ENCODE measurements at regions not wholly inside any gene's neighbourhood (a gene's known extent, or its start where the extent isn't known, plus 50 kb on each side); places are given as distances from the start of the nearest gene placed in this dataset.

DNA sequence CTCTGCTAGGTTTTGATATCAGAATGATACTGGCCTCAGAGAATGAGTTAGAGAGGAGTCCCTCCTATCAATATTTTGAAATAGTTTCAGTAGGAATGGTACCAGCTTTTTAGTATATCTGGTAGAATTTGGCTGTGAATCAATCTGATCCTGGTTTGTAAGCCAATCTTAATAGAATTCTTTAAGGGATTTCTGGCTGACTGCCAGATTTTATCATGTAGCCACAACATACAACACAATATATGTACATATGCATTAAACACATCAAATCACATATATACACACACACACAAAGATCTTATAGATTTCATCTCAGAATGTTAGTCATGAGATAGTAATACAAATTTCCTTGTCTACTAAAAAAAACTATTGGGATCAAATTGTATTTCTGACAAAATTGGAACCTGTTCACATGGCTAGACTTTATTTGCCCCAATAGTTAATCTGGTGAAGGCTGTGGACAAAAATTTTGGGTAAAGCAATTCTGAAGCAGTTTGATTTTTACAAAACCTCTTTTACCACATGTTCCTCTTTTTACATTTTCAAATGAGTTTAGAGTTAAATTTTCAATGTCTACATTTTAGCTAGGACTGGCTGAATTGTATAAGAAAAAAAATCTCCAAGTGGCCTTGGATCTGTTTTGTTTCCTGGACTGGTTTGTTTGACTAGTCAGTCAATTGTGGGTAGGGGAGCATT is 151.7 kb downstream of the FASLG start:
- no peak for DNase-seq

DNA sequence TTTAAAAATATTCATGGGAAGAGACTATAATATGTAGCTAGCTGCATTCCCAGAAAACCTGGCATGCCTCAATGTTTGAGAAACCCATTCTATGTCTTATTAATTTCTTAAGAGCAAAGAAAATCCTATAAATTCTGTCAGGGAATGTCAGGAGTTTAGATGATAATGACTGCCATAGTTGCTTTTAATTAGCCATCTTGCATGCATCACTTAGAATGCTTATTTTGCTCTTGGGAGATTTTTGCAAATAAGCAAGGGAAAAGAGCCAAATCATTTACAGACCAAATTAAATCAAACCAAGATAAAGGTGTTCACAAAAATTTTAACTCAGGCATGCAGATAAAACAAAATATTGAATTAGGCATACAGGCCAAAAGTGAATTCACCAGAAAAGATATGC is 152.8 kb downstream of the FASLG start:
- DNase-seq, result no peak

DNA sequence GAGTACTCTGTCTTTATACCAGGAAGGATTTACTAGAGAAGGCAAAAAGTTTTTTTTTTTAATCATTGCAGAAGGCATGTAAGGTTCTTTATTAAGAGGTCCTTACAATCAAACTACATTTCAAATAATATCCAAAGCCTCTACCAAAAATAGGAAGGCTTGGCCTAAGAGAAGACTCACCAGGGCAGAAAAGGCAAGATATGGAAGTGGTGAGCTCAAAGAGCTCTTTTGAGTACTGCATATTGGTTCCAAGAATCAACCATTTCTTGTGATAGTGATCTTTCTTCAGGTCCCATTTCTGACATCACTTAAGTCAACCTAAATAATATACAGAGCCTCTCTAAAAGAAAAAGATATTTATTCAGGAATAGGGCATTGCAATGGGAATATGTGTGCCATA is 153.2 kb downstream of the FASLG start:
- no peak for DNase-seq

- no peak for DNase-seq
These were observed 154.4 kb downstream of the FASLG start for GRCh38 chr1:172813330-172813729.

DNA sequence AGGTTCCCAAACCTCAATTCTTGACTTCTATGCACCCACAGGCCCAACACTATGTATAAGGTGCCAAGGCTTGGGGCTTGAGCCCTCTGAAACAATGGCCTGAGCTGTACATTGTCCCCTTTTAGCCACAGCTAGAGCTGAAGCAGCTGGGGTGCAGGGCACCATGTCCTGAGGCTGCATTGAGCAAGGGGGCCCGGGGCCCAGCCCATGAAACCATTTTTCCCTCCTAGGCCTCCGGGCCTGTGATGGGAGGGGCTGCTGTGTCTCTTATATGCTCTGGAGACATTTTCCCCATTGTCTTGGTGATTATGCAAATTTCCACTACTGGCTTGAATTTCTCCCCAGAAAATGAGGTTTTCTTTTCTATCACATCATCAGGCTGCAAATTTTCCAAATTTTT is 155.5 kb downstream of the FASLG start:
- DNase-seq, result no peak

GRCh38 chr1:172815740-172816139 is 156.8 kb downstream of the FASLG start:
- no peak for DNase-seq

DNA sequence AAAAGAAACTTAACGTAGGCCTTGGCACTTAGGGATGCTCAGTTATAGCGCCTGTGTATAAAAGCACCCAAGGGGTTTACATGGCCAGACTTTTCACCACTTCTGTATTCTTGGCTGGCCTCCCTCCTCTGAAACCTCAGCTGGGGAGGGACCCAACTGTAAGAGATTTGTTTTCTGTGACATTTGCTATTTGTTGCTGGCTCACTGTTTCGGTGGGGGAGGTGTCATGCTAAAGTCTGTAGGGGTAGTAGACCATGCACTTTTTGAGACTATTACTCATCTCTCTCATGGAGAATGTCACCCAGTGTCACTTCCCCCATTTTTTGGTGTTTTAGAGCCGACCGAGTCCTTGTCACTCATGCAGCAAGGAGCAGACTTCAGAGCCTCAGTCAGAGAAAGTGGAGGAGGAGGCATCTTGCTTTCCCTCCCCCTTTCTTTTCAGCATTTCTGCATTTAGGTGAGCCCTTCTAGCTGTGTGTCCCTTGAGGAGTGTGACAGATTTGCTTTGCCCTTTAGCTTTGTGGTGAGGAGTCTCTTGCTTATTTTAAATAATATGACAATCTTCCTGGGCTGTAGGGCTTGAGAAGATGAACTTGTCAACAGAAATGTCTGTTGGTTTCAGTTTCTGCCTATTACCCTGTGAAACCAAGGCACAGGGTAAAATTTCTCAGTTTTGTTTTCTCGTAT is 160.1 kb downstream of the FASLG start:
- DNase-seq, result peak; percentile 82

DNA sequence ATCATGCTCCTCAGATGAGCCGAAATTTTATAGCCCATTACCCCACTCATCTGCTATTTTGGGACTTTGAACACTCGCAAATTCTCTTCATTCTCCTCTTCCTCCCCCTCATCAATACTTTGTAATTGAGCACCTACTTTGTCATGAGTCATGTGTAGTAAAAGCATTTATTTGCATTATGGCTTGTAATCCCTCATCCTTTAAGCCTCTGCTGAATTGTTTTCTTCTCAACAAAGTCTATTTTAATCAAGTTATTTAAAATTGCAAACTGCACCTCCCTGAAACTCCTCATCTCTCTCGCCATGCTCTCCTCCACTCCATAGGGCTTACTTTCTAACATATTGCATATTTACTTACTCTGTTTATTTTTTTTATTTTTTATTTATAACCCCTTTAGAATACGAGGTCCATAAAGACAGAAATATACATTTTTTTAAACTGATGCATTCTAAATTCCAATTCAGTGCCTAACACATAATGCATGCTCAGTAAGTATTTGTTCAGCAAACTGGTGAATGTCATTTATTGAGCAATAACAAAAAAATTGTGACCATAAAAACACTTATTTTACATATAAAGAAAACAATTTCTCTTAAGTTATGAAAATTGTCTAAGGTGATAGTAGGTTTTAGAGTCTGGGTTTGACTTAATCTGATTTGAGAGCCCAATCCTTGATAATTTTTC is 161.7 kb downstream of the FASLG start:
- DNase-seq, result no peak

DNA sequence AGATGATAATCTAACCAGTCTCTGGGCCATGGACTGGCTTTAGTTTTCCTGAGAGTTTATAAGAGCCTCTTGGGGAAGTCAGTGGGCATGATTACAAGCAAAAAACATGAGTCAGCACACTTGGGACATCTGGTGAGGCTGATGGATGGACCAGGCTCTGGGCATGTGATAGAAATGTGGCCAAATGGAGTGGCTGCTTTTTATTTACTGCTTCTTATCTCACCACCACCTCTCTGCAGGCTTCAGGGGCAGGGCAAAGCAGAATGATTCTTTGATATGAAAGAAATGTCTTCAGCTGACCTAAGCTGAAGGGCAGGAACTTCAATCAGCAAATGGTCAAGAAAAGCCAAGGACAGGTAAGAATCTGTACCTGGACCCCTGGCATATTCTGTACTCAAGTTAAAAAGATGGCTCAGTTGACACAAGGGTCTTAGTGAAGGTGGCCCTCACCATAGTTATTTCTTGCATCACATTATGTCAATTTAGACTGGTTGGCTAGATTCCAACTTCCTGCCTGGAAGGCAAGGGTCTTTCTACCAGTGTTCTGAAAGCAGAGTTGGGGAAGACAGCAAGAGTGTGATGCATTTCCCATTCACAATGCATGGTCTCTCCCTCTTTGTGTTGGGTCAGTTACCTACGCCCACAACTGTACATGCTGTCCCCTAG is 162.8 kb downstream of the FASLG start:
- DNase-seq, result no peak

- no peak for DNase-seq
These were observed 164.0 kb downstream of the FASLG start for GRCh38 chr1:172822886-172823285.

DNA sequence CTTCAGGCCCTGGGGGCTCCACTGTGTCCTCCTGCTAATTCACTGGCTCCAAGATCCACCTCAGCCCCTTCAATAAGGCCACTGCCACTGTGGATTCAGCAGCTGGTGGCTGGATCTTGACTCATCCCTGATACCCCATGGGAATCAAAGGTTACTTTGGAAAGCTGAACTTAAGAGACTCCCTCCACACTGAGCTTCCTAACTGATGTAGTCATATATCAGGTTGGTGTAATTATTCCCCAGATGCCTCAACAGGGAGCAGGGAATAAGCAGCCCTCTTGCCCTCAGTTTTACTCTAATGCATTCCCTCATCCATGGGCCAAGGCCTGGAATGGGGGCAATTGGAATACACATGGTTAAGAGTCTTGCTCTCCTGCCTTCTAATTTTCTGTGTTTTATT is 164.6 kb downstream of the FASLG start:
- no peak for DNase-seq

GRCh38 chr1:172824209-172824608 is 165.3 kb downstream of the FASLG start:
- DNase-seq, result no peak

- DNase-seq, result peak; percentile 21
These were observed 167.3 kb downstream of the FASLG start for GRCh38 chr1:172826096-172826741.

DNA sequence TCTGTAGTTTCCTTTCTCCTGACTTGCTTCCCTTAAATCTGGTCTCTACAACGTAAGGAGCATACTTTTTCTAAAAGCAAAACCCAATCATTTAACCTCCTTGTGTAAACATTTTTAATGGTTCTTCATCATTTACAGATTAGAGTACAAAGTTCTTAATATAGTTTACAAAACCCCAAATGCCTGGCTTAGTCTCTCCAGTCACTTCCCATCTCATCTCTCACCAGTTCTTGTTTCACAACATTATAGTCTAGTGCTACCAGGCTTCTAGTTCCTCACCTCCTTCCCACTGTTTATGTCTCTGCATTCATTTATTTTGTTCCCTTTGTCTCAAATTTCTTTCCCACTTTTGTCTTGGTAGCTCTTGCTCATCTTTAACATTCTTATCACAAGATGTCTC is 168.4 kb downstream of the FASLG start:
- DNase-seq, result no peak

DNA sequence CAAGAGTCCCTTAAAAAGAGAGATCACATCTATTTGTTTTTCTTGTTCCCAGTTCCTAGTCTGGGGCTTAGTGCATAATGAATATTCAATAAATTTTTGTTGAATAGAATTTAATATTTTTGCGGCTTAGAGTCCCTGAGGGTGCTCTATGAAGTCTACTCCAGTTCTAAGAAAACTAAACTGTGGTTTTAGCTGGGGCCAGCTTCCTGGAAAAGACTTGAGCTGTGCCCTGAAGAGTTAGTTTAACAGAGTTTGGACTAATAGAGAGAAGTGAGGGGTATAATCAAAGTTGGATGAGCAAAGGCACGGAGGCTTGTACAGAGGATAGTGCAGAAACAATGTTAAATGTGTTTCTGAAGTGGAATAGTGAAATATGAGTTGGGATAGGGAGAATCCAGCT is 168.9 kb downstream of the FASLG start:
- DNase-seq, result no peak

- DNase-seq, result peak; percentile 56
These were observed 173.3 kb downstream of the FASLG start for GRCh38 chr1:172832006-172832725.

DNA sequence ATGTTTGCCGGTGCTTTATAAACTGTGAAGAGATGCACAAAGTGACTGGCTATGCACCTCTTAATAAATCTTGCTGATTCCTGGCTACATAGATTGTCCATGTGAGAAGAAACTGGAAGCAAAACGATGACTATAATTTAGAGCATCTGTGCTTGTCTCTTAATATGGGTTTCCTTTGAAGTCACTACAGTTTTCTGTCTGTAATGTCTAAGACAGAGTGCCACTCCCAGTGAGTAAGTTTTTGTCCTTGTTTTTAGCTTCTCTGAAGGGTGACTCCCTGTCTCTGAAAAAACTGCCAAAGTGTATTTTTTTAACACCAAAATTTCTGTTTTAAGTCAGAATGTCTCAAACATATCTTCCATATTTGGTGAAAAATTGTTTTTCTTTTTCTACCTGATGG is 175.1 kb downstream of the FASLG start:
- DNase-seq, result no peak

DNA sequence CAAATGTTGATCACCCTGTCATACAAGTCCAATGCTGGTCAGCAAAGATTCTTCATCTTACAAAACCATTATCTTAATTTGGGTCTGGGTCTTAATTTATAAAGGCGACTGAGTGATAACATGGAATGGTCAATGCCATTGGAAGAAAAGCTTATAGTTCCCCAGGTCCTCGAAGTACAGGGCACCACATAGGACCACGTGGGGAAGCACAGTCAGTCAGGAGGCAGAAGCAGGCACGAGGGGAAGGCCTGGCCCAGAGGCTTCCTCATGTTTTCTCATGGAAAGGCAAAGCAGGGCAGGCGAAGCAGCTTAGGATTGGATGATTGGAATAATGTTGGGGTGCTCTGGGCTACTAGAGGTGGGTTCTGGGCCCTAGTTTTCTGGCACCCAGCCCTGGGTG is 175.7 kb downstream of the FASLG start:
- DNase-seq, result no peak

DNA sequence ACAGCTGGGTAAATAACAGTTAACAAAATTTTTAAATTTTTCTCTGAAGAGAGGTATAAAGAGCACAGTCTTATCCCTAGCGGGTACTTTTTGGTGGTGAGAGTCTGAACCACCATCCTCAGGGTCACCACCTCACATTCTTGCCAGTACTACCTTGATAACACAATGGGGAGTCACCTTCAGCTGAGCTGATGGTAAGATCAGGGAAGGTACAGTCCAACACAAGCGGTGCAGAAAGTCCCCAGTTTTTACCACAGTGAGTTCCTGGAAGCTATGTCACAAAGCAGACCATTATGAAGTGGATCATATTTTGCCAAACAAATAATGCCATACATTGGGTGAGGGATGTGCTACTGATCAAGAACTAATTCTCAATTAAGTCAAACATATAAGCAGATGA is 176.9 kb downstream of the FASLG start:
- DNase-seq, result no peak

DNA sequence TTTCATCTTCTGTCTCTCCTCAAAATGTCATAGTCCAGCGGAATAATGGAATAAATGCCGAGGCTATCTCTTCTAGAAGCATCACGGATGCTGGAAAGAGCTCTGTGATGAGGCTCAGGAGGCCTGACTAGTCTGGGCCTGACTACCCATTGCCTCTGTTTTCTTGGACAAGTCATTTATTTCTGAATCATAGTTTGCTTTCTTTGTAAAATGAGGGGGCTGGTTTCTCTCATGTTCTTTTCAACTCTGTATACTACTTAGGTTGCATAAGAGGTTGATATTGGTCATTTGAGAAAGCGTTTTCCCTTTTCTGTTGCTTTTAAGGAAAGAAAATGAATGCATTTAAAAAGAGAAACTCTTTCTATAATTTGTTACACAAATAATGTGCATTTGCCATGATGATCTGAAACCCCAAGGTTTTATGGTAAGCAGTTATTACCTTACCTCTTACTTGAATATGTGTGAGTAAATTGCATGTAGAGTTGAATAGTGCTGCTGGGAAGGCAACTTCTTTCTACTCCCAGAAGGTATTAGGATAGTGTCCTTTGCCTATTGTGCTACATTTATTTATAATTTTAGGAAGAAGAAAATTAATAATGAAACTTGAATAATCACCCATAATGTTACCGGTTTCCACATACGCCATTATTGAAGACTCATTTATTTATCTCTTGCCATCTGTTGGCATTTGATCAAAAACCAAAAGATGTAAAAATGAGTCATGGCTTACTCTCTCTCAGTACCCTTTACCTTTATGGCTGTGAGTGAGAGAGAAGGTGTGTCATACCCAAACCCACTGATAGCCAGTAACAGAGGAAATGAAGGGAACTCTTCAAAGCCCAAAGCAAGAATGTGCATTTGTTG is 179.1 kb downstream of the FASLG start:
- DNase-seq, result peak; percentile 91

DNA sequence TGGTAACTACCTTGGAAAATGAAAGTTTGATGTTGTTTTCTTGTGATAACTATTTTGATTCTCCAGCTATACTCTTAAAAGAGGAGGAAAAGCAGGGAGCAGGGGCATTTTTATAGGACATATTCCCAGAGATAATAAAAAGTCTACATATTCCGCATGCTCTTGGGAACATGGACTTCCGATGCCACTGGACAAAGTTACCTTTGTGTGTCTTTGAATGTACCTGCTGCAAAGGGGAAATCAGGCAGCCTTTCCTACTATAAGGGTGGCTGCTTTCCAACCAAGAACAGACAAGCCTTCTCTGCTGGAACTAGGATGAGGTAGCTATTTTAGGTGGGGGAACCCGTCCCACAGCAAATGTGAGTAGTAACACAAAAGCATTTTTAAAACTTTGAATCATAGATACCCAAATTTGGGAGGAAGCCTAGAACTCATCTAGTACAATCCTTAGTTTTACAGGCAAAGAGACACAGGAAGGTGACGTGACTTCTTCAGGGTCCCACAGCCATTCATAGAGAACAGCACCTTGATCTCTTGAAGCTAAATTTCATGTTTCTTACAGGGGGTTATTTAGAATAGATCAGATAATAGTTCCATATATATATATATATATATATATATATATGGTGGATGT is 179.9 kb downstream of the FASLG start:
- no peak for DNase-seq
